Smooth muscle cell (in vitro differentiated cells): ENCODE measurements at regions not wholly inside any gene's neighbourhood (a gene's known extent, or its start where the extent isn't known, plus 50 kb on each side); places are given as distances from the start of the nearest gene placed in this dataset.

Experiments
- DNase-seq: peaks from one replicate; lab custom pipeline; 2025; ENCODE audit not compliant: unreplicated experiment; lab: John Stamatoyannopoulos, UW
- H2AFZ ChIP-seq: fragments of 200-600 bp; sonication (generic); 2 replicates; pipeline ENCODE4 v1.6.0; 2016; ENCODE audit warnings: antibody characterized with exemption, low read depth, mild to moderate bottlenecking
- H3F3A ChIP-seq: fragments of 200-600 bp; sonication (generic); 2 replicates; pipeline ENCODE4 v1.6.0; 2017; ENCODE audit warnings: antibody characterized with exemption, low read depth
- H3K27ac ChIP-seq: fragments of 200-600 bp; sonication (generic); 2 replicates; pipeline ENCODE4 v1.5.1; 2016; ENCODE audit warnings: low read depth, mild to moderate bottlenecking
- H3K27me3 ChIP-seq: fragments of 200-600 bp; sonication (generic); 2 replicates; pipeline ENCODE4 v1.6.1; 2016; ENCODE audit warnings: low read depth, mild to moderate bottlenecking
- H3K36me3 ChIP-seq: fragments of 200-600 bp; sonication (generic); 2 replicates; pipeline ENCODE4 v1.5.1; 2016; ENCODE audit warnings: low read depth
- H3K4me1 ChIP-seq: fragments of 200-600 bp; sonication (generic); 2 replicates; pipeline ENCODE4 v1.5.1; 2016; ENCODE audit warnings: low read depth
- H3K4me2 ChIP-seq: fragments of 200-600 bp; sonication (generic); 2 replicates; pipeline ENCODE4 v1.6.0; 2016; ENCODE audit warnings: mild to moderate bottlenecking
- H3K4me3 ChIP-seq: fragments of 200-600 bp; sonication (generic); 2 replicates; pipeline ENCODE4 v1.5.1; 2016; ENCODE audit warnings: mild to moderate bottlenecking
- H3K79me2 ChIP-seq: fragments of 200-600 bp; sonication (generic); 2 replicates; pipeline ENCODE4 v1.6.0; 2016; ENCODE audit warnings: low read depth, mild to moderate bottlenecking
- H3K9ac ChIP-seq: fragments of 200-600 bp; sonication (generic); 2 replicates; pipeline ENCODE4 v1.6.0; 2016; ENCODE audit warnings: low read depth
- H3K9me3 ChIP-seq: fragments of 200-600 bp; sonication (generic); replicated peaks from 2 replicates; pipeline ENCODE4 v1.5.1; 2016; ENCODE audit warnings: low read depth
- H4K20me1 ChIP-seq: fragments of 200-600 bp; sonication (generic); 2 replicates; pipeline ENCODE4 v1.6.0; 2016; ENCODE audit warnings: low read depth
- CTCF ChIP-seq: fragments of 200-600 bp; sonication (generic); IDR thresholded peaks from 2 replicates; pipeline ENCODE4 v1.5.1; 2017; ENCODE audit warnings: borderline replicate concordance, mild to moderate bottlenecking, antibody characterized with exemption; ENCODE audit not compliant: insufficient read depth, poor library complexity, severe bottlenecking
- WGBS: methylation state at CpG from one replicate; pipeline ENCODE4 v1.1.7; 2016; ENCODE audit warnings: low lambda C conversion rate; 5-methylcytosine and 5-hydroxymethylcytosine counted together

GRCh38 chr1:65486613-65487012, 66.1 kb downstream of the LEPR start:
- no peak for TF ChIP-seq CTCF

GRCh38 chr1:65489481-65489880, 69.0 kb downstream of the LEPR start:
- DNase-seq, result no peak
- no peaks in the 10 kb centered on the region for H3K79me2 ChIP-seq
- H3K9ac ChIP-seq, result no peak overlapping the region
- H3K4me2 ChIP-seq, result peak overlapping the region; percentile 18
- H3K27me3 ChIP-seq, result no peaks in the 10 kb centered on the region
- H3K27ac ChIP-seq, result peak overlapping the region; percentile 17
- no peak for TF ChIP-seq CTCF
- H3K9me3 ChIP-seq, result no peaks in the 10 kb centered on the region
- no peak overlapping the region for H3K4me3 ChIP-seq
- no peaks in the 10 kb centered on the region for H3K4me1 ChIP-seq
- no peak overlapping the region for H2AFZ ChIP-seq
- H3F3A ChIP-seq, result no peaks in the 10 kb centered on the region
- H3K36me3 ChIP-seq, result no peaks in the 10 kb centered on the region
- H4K20me1 ChIP-seq, result no peaks in the 10 kb centered on the region

More at GRCh38 chr1:65486613-65487012, 66.1 kb downstream of the LEPR start:
- H3K79me2 ChIP-seq, result no peaks in the 10 kb centered on the region
- no peak for DNase-seq
- H3K4me1 ChIP-seq, result no peaks in the 10 kb centered on the region
- no peaks in the 10 kb centered on the region for H3K27me3 ChIP-seq
- WGBS, result 91% methylated on average over 3 of the region's 3 CpGs
- H3K9me3 ChIP-seq, result no peaks in the 10 kb centered on the region
- H3F3A ChIP-seq, result no peaks in the 10 kb centered on the region
- no peak overlapping the region for H3K4me3 ChIP-seq
- no peak overlapping the region for H3K9ac ChIP-seq
- H3K4me2 ChIP-seq, result no peak overlapping the region
- H2AFZ ChIP-seq, result no peak overlapping the region
- no peaks in the 10 kb centered on the region for H4K20me1 ChIP-seq
- H3K36me3 ChIP-seq, result no peaks in the 10 kb centered on the region
- no peak overlapping the region for H3K27ac ChIP-seq

GRCh38 chr1:65490231-65491009, 70.0 kb downstream of the LEPR start:
- H3K4me2 ChIP-seq, result peak overlapping the region; percentile 18
- no peaks in the 10 kb centered on the region for H3K27me3 ChIP-seq
- DNase-seq, result no peak
- no peak overlapping the region for H2AFZ ChIP-seq
- WGBS, result 78% methylated on average over 6 of the region's 6 CpGs
- H3F3A ChIP-seq, result no peaks in the 10 kb centered on the region
- no peak for TF ChIP-seq CTCF
- no peaks in the 10 kb centered on the region for H4K20me1 ChIP-seq
- H3K4me1 ChIP-seq, result no peaks in the 10 kb centered on the region
- H3K9me3 ChIP-seq, result no peaks in the 10 kb centered on the region
- H3K4me3 ChIP-seq, result no peak overlapping the region
- H3K27ac ChIP-seq, result peak overlapping the region; percentile 17
- H3K9ac ChIP-seq, result no peak overlapping the region
- H3K36me3 ChIP-seq, result no peaks in the 10 kb centered on the region
- no peaks in the 10 kb centered on the region for H3K79me2 ChIP-seq

GRCh38 chr1:65491472-65491871, 71.0 kb downstream of the LEPR start:
- H2AFZ ChIP-seq, result no peak overlapping the region
- no peak overlapping the region for H3K4me3 ChIP-seq
- H3K4me2 ChIP-seq, result no peak overlapping the region
- H3K27me3 ChIP-seq, result no peaks in the 10 kb centered on the region
- no peaks in the 10 kb centered on the region for H4K20me1 ChIP-seq
- no peak overlapping the region for H3K27ac ChIP-seq
- no peak for DNase-seq
- WGBS, result 65% methylated on average over 3 of the region's 3 CpGs
- no peak for TF ChIP-seq CTCF
- no peaks in the 10 kb centered on the region for H3K9me3 ChIP-seq
- H3K36me3 ChIP-seq, result no peaks in the 10 kb centered on the region
- H3K79me2 ChIP-seq, result no peaks in the 10 kb centered on the region
- H3F3A ChIP-seq, result no peaks in the 10 kb centered on the region
- no peaks in the 10 kb centered on the region for H3K4me1 ChIP-seq
- no peak overlapping the region for H3K9ac ChIP-seq
